Astrocyte (in vitro differentiated cells and primary cell): ENCODE measurements at regions not wholly inside any gene's neighbourhood (a gene's known extent, or its start where the extent isn't known, plus 50 kb on each side); places are given as distances from the start of the nearest gene placed in this dataset.

ENCODE experiments used
- CTCF ChIP-seq: IDR thresholded peaks from 2 replicates; pipeline ENCODE4 v1.5.1; 2011; ENCODE audit warnings: low read depth, mild to moderate bottlenecking, inconsistent platforms, low read length, moderate library complexity; ENCODE audit not compliant: insufficient read depth
- EZH2 ChIP-seq: IDR thresholded peaks from 2 replicates; pipeline ENCODE4 v1.6.1; 2012; ENCODE audit warnings: mild to moderate bottlenecking, low read length, inconsistent platforms; ENCODE audit not compliant: insufficient read depth

GRCh38 chr5:61658592-61659008 is 326.5 kb downstream of the ZSWIM6 start:
- TF ChIP-seq CTCF = peak; percentile 92
- TF ChIP-seq EZH2 = no peak
